Chondrocyte (in vitro differentiated cells): ENCODE measurements at regions not wholly inside any gene's neighbourhood (a gene's known extent, or its start where the extent isn't known, plus 50 kb on each side); places are given as distances from the start of the nearest gene placed in this dataset.
A peak's percentile ranks its signal among the peaks of the same experiment; 100 is the strongest.

Experiments used
- DNase-seq: peaks from one replicate; pipeline ENCODE4 v3.0.0; 2021; ENCODE audit warnings: mixed read lengths, low spot score
- H3K27ac Mint-ChIP-seq: one replicate; pipeline ENCODE4 v1.8.0; 2021; ENCODE audit warnings: mild to moderate bottlenecking, moderate library complexity, mixed read lengths; ENCODE audit not compliant: unreplicated experiment
- H3K27me3 Mint-ChIP-seq: 2 replicates; pipeline ENCODE4 v1.8.0; 2021; ENCODE audit warnings: low read depth, mixed read lengths
- H3K36me3 Mint-ChIP-seq: 2 replicates; pipeline ENCODE4 v1.8.0; 2021; ENCODE audit warnings: low read depth, mixed read lengths
- H3K4me1 Mint-ChIP-seq: 2 replicates; pipeline ENCODE4 v1.8.0; 2021; ENCODE audit warnings: low read depth, mild to moderate bottlenecking, mixed read lengths
- H3K4me3 Mint-ChIP-seq: one replicate; pipeline ENCODE4 v1.8.0; 2021; ENCODE audit warnings: mild to moderate bottlenecking, moderate library complexity, mixed read lengths; ENCODE audit not compliant: unreplicated experiment
- H3K9me3 Mint-ChIP-seq: 2 replicates; pipeline ENCODE4 v1.8.0; 2021; ENCODE audit warnings: low read depth, mixed read lengths
- CTCF ChIP-seq: fragments of 200-600 bp; sonication (generic); IDR thresholded peaks from 2 replicates; pipeline ENCODE4 v1.5.0; 2021; ENCODE audit warnings: antibody characterized with exemption, mild to moderate bottlenecking, moderate library complexity

GRCh38 chr10:33036670-33037069 is 78.6 kb upstream of the ITGB1 start:
- Mint-ChIP-seq H3K27ac (no peak overlapping the region), H3K36me3 (no peaks in the 10 kb centered on the region), H3K4me1 (peaks cover 11% of the 10 kb centered on the region), H3K9me3 (no peaks in the 10 kb centered on the region), H3K4me3 (no peak overlapping the region), H3K27me3 (no peaks in the 10 kb centered on the region)
- DNase-seq: no peak
- TF ChIP-seq CTCF: no peak

GRCh38 chr10:33035411-33035810 is 77.4 kb upstream of the ITGB1 start:
- Mint-ChIP-seq H3K9me3 (no peaks in the 10 kb centered on the region), H3K27me3 (no peaks in the 10 kb centered on the region), H3K4me1 (peaks cover 11% of the 10 kb centered on the region), H3K36me3 (no peaks in the 10 kb centered on the region), H3K27ac (no peak overlapping the region), H3K4me3 (no peak overlapping the region)
- no peak for TF ChIP-seq CTCF
- no peak for DNase-seq

- no peak for TF ChIP-seq CTCF
- Mint-ChIP-seq H3K27me3 (no peaks in the 10 kb centered on the region), H3K4me3 (no peak overlapping the region), H3K36me3 (no peaks in the 10 kb centered on the region), H3K27ac (no peak overlapping the region), H3K9me3 (no peaks in the 10 kb centered on the region), H3K4me1 (peaks cover 11% of the 10 kb centered on the region)
- no peak for DNase-seq
These were observed 76.9 kb upstream of the ITGB1 start for GRCh38 chr10:33034931-33035330.

DNA sequence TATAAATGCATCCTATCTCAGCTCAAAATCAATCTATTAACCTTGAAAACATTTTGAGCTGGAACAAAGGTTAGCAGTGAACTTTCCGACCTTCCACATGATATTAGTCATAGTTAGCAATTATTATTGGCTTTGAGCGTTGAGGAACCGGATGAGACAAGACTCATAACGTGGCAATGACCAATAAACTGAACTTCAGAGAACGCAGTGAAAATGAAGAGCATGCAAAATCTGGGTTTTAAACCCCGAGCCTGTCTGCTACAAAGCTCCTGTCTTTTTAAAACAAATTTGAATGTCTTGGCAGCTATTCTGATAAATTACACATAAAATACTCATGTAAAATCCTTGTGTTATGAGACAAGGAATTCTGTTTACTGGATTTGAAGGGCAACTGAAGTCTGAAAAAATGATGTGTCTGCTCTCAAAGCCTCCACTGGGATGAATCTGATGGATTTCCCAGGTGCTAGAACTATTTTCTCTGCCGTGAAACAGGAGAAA is 74.7 kb upstream of the ITGB1 start:
- Mint-ChIP-seq H3K4me1 (peaks cover 11% of the 10 kb centered on the region), H3K27me3 (no peaks in the 10 kb centered on the region), H3K4me3 (peak overlapping the region; percentile 5), H3K9me3 (no peaks in the 10 kb centered on the region), H3K36me3 (no peaks in the 10 kb centered on the region), H3K27ac (peak overlapping the region; percentile 43)
- DNase-seq: no peak
- no peak for TF ChIP-seq CTCF

DNA sequence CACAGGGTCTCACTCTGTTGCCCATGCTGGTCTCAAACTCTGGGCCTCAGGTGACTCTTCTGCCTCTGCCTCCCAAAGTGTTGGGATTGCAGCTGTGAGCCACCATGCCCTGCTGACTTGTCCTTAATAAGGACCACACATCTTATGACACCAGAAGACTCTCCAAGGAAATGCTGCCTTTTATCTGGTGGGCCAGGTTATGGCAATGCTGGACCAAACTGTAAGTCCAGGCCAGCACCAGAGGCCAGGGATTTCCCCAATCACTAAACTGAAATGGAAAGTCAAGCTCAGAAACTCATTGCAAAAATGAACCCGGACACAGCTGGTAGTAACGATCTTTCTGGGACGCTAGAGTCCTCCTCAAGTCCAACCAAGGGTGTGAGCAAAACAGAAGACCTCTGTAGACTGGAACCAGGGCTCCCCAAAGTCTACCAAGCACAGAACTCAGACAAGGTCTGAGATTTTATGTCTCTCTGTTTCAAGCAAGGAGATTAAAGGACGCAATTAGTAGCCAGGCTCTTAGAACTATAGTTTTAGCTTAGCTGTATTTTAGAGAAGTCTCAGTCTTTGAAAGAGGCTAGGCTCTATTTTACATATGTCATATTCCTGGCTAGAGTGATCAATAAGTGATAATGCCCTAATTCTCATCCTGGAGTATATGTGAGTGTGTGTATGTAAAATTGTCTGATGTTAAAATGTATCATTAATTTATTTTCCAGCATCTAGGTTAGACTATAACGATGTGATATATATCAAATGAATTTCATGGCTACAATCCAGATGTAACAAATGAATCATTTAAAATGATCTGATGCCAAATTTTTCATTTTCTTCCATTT is 74.0 kb upstream of the ITGB1 start:
- peaks cover 11% of the 10 kb centered on the region for H3K4me1 Mint-ChIP-seq
- no peaks in the 10 kb centered on the region for H3K36me3 Mint-ChIP-seq
- peak overlapping the region; percentile 5 for H3K4me3 Mint-ChIP-seq
- peak overlapping the region; percentile 43 for H3K27ac Mint-ChIP-seq
- DNase-seq: no peak
- no peak for TF ChIP-seq CTCF
- H3K9me3 Mint-ChIP-seq: no peaks in the 10 kb centered on the region
- H3K27me3 Mint-ChIP-seq: no peaks in the 10 kb centered on the region
